HG03060 (cell line): ENCODE measurements at regions not wholly inside any gene's neighbourhood (a gene's known extent, or its start where the extent isn't known, plus 50 kb on each side); places are given as distances from the start of the nearest gene placed in this dataset.
"Not testable (repeated sequence)": the region's sequence is repeated elsewhere in the genome, so short reads cannot be mapped to it uniquely, and the experiment has no call there.

ENCODE experiments used
- ATAC-seq: cut with Tn5 transposase; IDR thresholded peaks from one replicate; pipeline ENCODE4 v1.9.1; 2021; ENCODE audit warnings: low read depth, moderate number of reproducible peaks; ENCODE audit not compliant: unreplicated experiment

- no peak for ATAC-seq
Measured at GRCh38 chr1:235059221-235059620, 69.4 kb downstream of the TOMM20 start.

- ATAC-seq, result no peak
Measured at GRCh38 chr1:235058695-235059094, 69.9 kb downstream of the TOMM20 start.

GRCh38 chr1:235057385-235058306, 71.0 kb downstream of the TOMM20 start:
- ATAC-seq, result no peak

GRCh38 chr1:235056937-235057336, 71.7 kb downstream of the TOMM20 start:
- no peak for ATAC-seq

- ATAC-seq, result no peak
Measured at GRCh38 chr1:235054936-235055335, 73.7 kb downstream of the TOMM20 start.

- no peak for ATAC-seq
Measured at GRCh38 chr1:235054466-235054865, 74.2 kb downstream of the TOMM20 start.

GRCh38 chr1:235052067-235053008, 76.3 kb downstream of the TOMM20 start:
- ATAC-seq, result no peak

- no peak for ATAC-seq
Measured at GRCh38 chr1:235051521-235051920, 77.1 kb downstream of the TOMM20 start.

- ATAC-seq, result no peak
Measured at GRCh38 chr1:235050911-235051360, 77.7 kb downstream of the TOMM20 start.

- ATAC-seq, result not testable (repeated sequence)
Measured at GRCh38 chr1:235049716-235050378, 78.8 kb downstream of the TOMM20 start.

- no peak for ATAC-seq
Measured at GRCh38 chr1:235049217-235049616, 79.4 kb downstream of the TOMM20 start.

GRCh38 chr1:235047331-235047871, 81.2 kb downstream of the TOMM20 start:
- ATAC-seq, result no peak

GRCh38 chr1:235045921-235046601, 82.6 kb downstream of the TOMM20 start:
- ATAC-seq, result no peak

GRCh38 chr1:235045034-235045690, 83.5 kb downstream of the TOMM20 start:
- ATAC-seq, result no peak

- ATAC-seq, result no peak
Measured at GRCh38 chr1:235043234-235043633, 85.4 kb downstream of the TOMM20 start.

- ATAC-seq, result no peak
Measured at GRCh38 chr1:235038701-235039100, 89.9 kb downstream of the TOMM20 start.

GRCh38 chr1:235035928-235036327, 92.7 kb downstream of the TOMM20 start:
- ATAC-seq, result no peak

- no peak for ATAC-seq
Measured at GRCh38 chr1:235030919-235031596, 97.6 kb downstream of the TOMM20 start.

GRCh38 chr1:235027862-235028250, 100.8 kb downstream of the TOMM20 start:
- ATAC-seq, result no peak
